ENCODE measurements at regions not wholly inside any gene's neighbourhood (a gene's known extent, or its start where the extent isn't known, plus 50 kb on each side); places are given as distances from the start of the nearest gene placed in this dataset.

- no peak for TF ChIP-seq ZFX (IDR thresholded peaks at IDR 0.05; ENCODE audit: borderline replicate concordance)
- TF ChIP-seq, protein P1, sequence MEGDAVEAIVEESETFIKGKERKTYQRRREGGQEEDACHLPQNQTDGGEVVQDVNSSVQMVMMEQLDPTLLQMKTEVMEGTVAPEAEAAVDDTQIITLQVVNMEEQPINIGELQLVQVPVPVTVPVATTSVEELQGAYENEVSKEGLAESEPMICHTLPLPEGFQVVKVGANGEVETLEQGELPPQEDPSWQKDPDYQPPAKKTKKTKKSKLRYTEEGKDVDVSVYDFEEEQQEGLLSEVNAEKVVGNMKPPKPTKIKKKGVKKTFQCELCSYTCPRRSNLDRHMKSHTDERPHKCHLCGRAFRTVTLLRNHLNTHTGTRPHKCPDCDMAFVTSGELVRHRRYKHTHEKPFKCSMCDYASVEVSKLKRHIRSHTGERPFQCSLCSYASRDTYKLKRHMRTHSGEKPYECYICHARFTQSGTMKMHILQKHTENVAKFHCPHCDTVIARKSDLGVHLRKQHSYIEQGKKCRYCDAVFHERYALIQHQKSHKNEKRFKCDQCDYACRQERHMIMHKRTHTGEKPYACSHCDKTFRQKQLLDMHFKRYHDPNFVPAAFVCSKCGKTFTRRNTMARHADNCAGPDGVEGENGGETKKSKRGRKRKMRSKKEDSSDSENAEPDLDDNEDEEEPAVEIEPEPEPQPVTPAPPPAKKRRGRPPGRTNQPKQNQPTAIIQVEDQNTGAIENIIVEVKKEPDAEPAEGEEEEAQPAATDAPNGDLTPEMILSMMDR (IDR thresholded peaks at IDR 0.05): no peak
- no peak overlapping the region for H3K27ac ChIP-seq
These were observed 380.4 kb upstream of the MIS18BP1 start for GRCh38 chr14:45633220-45633984.

DNA sequence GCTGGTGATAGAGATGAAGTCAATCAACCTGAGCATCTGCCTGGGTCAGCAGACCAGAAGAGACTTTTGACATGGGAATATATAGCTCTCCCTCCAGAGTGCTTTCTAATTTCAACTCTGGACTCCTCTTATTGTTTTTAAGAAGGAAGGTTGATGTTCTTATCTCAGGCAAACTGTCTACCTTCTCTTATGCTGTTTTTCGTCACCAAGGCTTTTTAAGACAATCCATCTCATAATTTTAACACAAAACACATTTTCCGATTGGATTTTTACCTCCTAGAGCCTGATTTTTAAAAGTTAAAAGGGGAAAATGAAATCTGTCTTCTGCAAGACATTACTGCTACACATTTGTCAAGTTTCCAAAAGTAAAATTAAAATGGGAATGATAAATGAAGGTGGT, 368.7 kb upstream of the MIS18BP1 start:
- TF ChIP-seq, protein P1 (IDR thresholded peaks at IDR 0.05): no peak
- TF ChIP-seq ZFX (IDR thresholded peaks at IDR 0.05; ENCODE audit: borderline replicate concordance): no peak

DNA sequence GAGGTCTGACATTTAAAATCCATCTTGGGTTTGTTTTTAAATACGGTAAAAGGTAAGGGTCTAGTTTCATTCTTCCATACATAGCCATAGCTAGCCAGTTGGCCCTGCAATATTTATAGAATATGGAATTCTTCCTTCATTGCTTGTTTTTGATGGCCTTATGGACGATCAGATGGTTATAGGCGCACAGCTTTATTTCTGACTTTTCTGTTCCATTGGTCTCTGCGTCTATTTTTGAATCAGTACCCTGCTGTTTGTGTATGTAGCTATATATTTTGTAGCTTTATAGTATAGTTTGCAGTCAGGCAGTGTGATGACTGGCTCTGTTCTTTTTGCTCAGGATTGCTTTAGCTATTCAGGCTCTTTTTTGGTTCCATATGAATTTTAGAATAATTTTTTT, 366.8 kb upstream of the MIS18BP1 start:
- TF ChIP-seq, protein P1 (IDR thresholded peaks at IDR 0.05): no peak
- no peak for TF ChIP-seq ZFX (IDR thresholded peaks at IDR 0.05; ENCODE audit: borderline replicate concordance)
- no peak overlapping the region for H3K27ac ChIP-seq

More for the DNA sequence above, 368.7 kb upstream of the MIS18BP1 start:
- no peak overlapping the region for H3K27ac ChIP-seq

DNA sequence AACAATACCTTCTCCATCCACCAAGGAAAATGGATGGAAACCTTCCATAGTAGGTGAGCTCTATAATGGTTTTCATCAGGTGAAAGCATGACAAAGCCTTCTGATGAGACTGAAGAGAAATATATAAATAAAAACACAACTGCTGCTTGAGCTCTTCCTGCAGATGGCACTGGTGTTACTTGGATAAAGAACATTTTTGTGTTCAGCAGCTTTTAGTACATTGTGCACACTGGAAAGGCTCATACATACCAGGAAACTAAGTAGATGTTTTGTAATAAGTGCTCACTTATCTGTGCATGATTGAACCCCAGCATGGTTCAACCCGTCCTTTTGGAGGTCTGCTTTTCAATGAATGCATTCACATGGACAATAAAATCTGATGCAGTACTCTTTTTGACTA, 357.3 kb upstream of the MIS18BP1 start:
- no peak overlapping the region for H3K27ac ChIP-seq
- TF ChIP-seq, protein P1 (IDR thresholded peaks at IDR 0.05): peak; percentile 51
- TF ChIP-seq ZFX (IDR thresholded peaks at IDR 0.05; ENCODE audit: borderline replicate concordance): no peak

GRCh38 chr14:45587142-45587541, 334.1 kb upstream of the MIS18BP1 start:
- no peak overlapping the region for H3K27ac ChIP-seq
- TF ChIP-seq, protein P1 (IDR thresholded peaks at IDR 0.05): no peak
- TF ChIP-seq ZFX (IDR thresholded peaks at IDR 0.05; ENCODE audit: borderline replicate concordance): no peak

GRCh38 chr14:45559626-45560025, 306.6 kb upstream of the MIS18BP1 start:
- no peak for TF ChIP-seq ZFX (IDR thresholded peaks at IDR 0.05; ENCODE audit: borderline replicate concordance)
- TF ChIP-seq, protein P1 (IDR thresholded peaks at IDR 0.05): no peak
- H3K27ac ChIP-seq: no peak overlapping the region

DNA sequence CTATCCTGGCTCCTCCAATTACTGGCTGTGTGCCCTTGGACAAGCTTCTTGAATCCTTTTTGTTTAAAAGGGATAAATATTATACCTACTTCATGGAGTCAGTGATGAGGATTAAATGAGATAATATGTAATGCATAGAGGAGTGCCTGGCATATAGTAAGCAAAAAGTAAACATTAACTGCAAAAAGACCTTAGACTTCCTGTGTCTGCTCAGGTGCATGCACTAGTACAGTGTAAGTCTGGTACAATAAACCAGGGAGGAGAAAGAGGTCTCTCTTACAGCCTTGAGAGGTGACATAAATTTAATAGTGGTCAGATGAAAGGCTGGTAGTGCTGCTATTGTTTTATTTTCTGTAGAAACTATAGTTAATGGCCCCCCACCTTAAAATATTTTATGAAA, 305.2 kb upstream of the MIS18BP1 start:
- no peak overlapping the region for H3K27ac ChIP-seq
- no peak for TF ChIP-seq ZFX (IDR thresholded peaks at IDR 0.05; ENCODE audit: borderline replicate concordance)
- TF ChIP-seq, protein P1 (IDR thresholded peaks at IDR 0.05): no peak

All from 22Rv1 (cell line).